ENCODE measurements at regions not wholly inside any gene's neighbourhood (a gene's known extent, or its start where the extent isn't known, plus 50 kb on each side); places are given as distances from the start of the nearest gene placed in this dataset.
"Not testable (repeated sequence)": the region's sequence is repeated elsewhere in the genome, so short reads cannot be mapped to it uniquely, and the experiment has no call there.

DNA sequence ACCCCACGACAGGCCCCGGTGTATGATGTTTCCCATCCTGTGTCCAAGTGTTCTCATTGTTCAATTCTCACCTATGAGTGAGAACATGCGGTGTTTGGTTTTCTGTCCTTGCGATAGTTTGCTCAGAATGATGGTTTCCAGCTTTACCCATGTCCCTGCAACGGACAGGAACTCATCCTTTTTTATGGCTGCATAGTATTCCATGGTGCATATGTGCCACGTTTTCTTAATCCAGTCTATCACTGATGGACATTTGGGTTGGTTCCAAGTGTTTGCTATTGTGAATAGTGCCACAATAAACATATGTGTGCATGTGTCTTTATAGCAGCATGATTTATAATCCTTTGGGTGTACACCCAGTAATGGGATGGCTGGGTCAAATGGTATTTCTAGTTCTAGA, 1218.4 kb upstream of the TMEM132C start:
- TF ChIP-seq, protein P1, sequence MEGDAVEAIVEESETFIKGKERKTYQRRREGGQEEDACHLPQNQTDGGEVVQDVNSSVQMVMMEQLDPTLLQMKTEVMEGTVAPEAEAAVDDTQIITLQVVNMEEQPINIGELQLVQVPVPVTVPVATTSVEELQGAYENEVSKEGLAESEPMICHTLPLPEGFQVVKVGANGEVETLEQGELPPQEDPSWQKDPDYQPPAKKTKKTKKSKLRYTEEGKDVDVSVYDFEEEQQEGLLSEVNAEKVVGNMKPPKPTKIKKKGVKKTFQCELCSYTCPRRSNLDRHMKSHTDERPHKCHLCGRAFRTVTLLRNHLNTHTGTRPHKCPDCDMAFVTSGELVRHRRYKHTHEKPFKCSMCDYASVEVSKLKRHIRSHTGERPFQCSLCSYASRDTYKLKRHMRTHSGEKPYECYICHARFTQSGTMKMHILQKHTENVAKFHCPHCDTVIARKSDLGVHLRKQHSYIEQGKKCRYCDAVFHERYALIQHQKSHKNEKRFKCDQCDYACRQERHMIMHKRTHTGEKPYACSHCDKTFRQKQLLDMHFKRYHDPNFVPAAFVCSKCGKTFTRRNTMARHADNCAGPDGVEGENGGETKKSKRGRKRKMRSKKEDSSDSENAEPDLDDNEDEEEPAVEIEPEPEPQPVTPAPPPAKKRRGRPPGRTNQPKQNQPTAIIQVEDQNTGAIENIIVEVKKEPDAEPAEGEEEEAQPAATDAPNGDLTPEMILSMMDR (IDR thresholded peaks at IDR 0.05) = not testable (repeated sequence)
- TF ChIP-seq ZFX (IDR thresholded peaks at IDR 0.05; ENCODE audit: borderline replicate concordance) = not testable (repeated sequence)
